H9 (cell line): ENCODE measurements at regions not wholly inside any gene's neighbourhood (a gene's known extent, or its start where the extent isn't known, plus 50 kb on each side); places are given as distances from the start of the nearest gene placed in this dataset.

ENCODE experiments used
- DNase-seq: peaks from one replicate; pipeline ENCODE4 v3.0.0-alpha.2; 2017
- H2AFZ ChIP-seq: one replicate; pipeline ENCODE4 v1.6.1; 2013; ENCODE audit warnings: mild to moderate bottlenecking, low read length, control low read depth, moderate library complexity
- H2AK5ac ChIP-seq: 2 replicates; pipeline ENCODE4 v1.6.1; 2013; ENCODE audit warnings: low read length, control low read depth, mixed read lengths; ENCODE audit not compliant: insufficient read length
- H2BK120ac ChIP-seq: one replicate; pipeline ENCODE4 v1.6.1; 2013; ENCODE audit warnings: low read depth, mild to moderate bottlenecking, low read length, control low read depth, inconsistent platforms; ENCODE audit not compliant: poor library complexity, severe bottlenecking
- H2BK12ac ChIP-seq: 2 replicates; pipeline ENCODE4 v1.6.1; 2013; ENCODE audit warnings: low read length, control low read depth, mixed read lengths, low read depth; ENCODE audit not compliant: insufficient read length
- H2BK15ac ChIP-seq: 2 replicates; pipeline ENCODE4 v1.6.1; 2013; ENCODE audit warnings: low read depth, low read length, control low read depth
- H2BK20ac ChIP-seq: one replicate; pipeline ENCODE4 v1.6.1; 2013; ENCODE audit warnings: low read depth, mild to moderate bottlenecking, low read length, control low read depth, inconsistent platforms; ENCODE audit not compliant: poor library complexity, severe bottlenecking
- H2BK5ac ChIP-seq: 2 replicates; pipeline ENCODE4 v1.6.1; 2013; ENCODE audit warnings: low read length, control low read depth, mixed read lengths; ENCODE audit not compliant: insufficient read length
- H3K14ac ChIP-seq: 2 replicates; pipeline ENCODE4 v1.6.1; 2013; ENCODE audit warnings: low read length, control low read depth; ENCODE audit not compliant: insufficient read depth
- H3K18ac ChIP-seq: 2 replicates; pipeline ENCODE4 v1.6.1; 2013; ENCODE audit warnings: low read depth, mild to moderate bottlenecking, mixed read lengths, low read length, control low read depth; ENCODE audit not compliant: insufficient read length
- H3K23ac ChIP-seq: 2 replicates; pipeline ENCODE4 v1.6.1; 2013; ENCODE audit warnings: low read length, control low read depth, mixed read lengths, low read depth; ENCODE audit not compliant: insufficient read length
- H3K23me2 ChIP-seq: 2 replicates; pipeline ENCODE4 v1.6.1; 2013; ENCODE audit warnings: low read depth, mild to moderate bottlenecking, mixed read lengths, low read length, control low read depth; ENCODE audit not compliant: insufficient read length, poor library complexity, severe bottlenecking
- H3K27ac ChIP-seq: 2 replicates; pipeline ENCODE4 v1.5.1; 2013; ENCODE audit warnings: low read length, control low read depth, mixed read lengths, low read depth; ENCODE audit not compliant: insufficient read length
- H3K27me3 ChIP-seq: 2 replicates; pipeline ENCODE4 v1.6.1; 2013; ENCODE audit warnings: low read length, control low read depth, inconsistent platforms; ENCODE audit not compliant: insufficient read depth
- H3K4ac ChIP-seq: 2 replicates; pipeline ENCODE4 v1.6.1; 2013; ENCODE audit warnings: low read depth, mild to moderate bottlenecking, control low read depth, inconsistent platforms, low read length, moderate library complexity
- H3K4me1 ChIP-seq: 2 replicates; pipeline ENCODE4 v1.6.1; 2013; ENCODE audit warnings: low read length, control low read depth, inconsistent platforms; ENCODE audit not compliant: insufficient read depth
- H3K4me2 ChIP-seq: 2 replicates; pipeline ENCODE4 v1.6.1; 2013; ENCODE audit warnings: low read length, control low read depth, mixed read lengths; ENCODE audit not compliant: insufficient read length, insufficient read depth
- H3K56ac ChIP-seq: 2 replicates; pipeline ENCODE4 v1.6.1; 2013; ENCODE audit warnings: low read depth, mild to moderate bottlenecking, mixed read lengths, low read length, control low read depth; ENCODE audit not compliant: insufficient read length
- H3K79me1 ChIP-seq: 2 replicates; pipeline ENCODE4 v1.6.1; 2013; ENCODE audit warnings: low read depth, mild to moderate bottlenecking, moderate library complexity, low read length, control low read depth, inconsistent platforms; ENCODE audit not compliant: insufficient read depth, poor library complexity, severe bottlenecking
- H3K79me2 ChIP-seq: 2 replicates; pipeline ENCODE4 v1.6.1; 2013; ENCODE audit warnings: low read length, control low read depth, inconsistent platforms; ENCODE audit not compliant: insufficient read depth
- H3K9ac ChIP-seq: 2 replicates; pipeline ENCODE4 v1.6.1; 2013; ENCODE audit warnings: low read length, control low read depth, mixed read lengths; ENCODE audit not compliant: insufficient read length; ENCODE audit errors: extremely low read depth
- H3K9me3 ChIP-seq: one replicate; pipeline ENCODE4 v1.6.1; 2013; ENCODE audit warnings: low read depth, low read length, inconsistent platforms; ENCODE audit not compliant: control insufficient read depth
- H3T11ph ChIP-seq: one replicate; pipeline ENCODE4 v1.6.1; 2013; ENCODE audit warnings: mild to moderate bottlenecking, low read length, control low read depth, inconsistent platforms
- H4K20me1 ChIP-seq: one replicate; pipeline ENCODE4 v1.6.1; 2013; ENCODE audit not compliant: control insufficient read depth, insufficient read length, insufficient read depth
- H4K5ac ChIP-seq: 2 replicates; pipeline ENCODE4 v1.6.1; 2013; ENCODE audit warnings: low read depth, mild to moderate bottlenecking, mixed read lengths, low read length, control low read depth; ENCODE audit not compliant: insufficient read length
- H4K8ac ChIP-seq: replicated peaks from 2 replicates; pipeline ENCODE4 v1.6.1; 2013; ENCODE audit warnings: low read length, control low read depth, mixed read lengths, low read depth; ENCODE audit not compliant: insufficient read length
- H4K91ac ChIP-seq: 2 replicates; pipeline ENCODE4 v1.6.1; 2013; ENCODE audit warnings: low read depth, mild to moderate bottlenecking, moderate library complexity, mixed read lengths, low read length, control low read depth; ENCODE audit not compliant: insufficient read length
- H3K27ac Mint-ChIP-seq, 3 experiments: 2 replicates in 2 of 3; 3 replicates in 1 of 3; pipeline ENCODE4 v1.8.0; 2020 to 2021; ENCODE audit warnings: mixed read lengths in 3 of 3, mild to moderate bottlenecking in 1 of 3, moderate library complexity in 1 of 3
- H3K27me3 Mint-ChIP-seq: 2 replicates; pipeline ENCODE4 v1.8.0; 2021; ENCODE audit warnings: low read depth, mild to moderate bottlenecking, moderate library complexity, mixed read lengths
- H3K36me3 Mint-ChIP-seq, 3 experiments: 2 replicates in 2 of 3; 3 replicates in 1 of 3; pipeline ENCODE4 v1.8.0; 2020 to 2021; ENCODE audit warnings: low read depth in 3 of 3, mixed read lengths in 3 of 3; ENCODE audit not compliant: insufficient read depth in 1 of 3
- H3K4me1 Mint-ChIP-seq, 2 experiments: 2 replicates each; pipeline ENCODE4 v1.8.0; 2020; ENCODE audit warnings: mixed read lengths in 2 of 2
- H3K4me3 Mint-ChIP-seq, 2 experiments: 2 replicates in 1 of 2; 3 replicates in 1 of 2; pipeline ENCODE4 v1.8.0; 2020 to 2021; ENCODE audit warnings: mild to moderate bottlenecking in 2 of 2, mixed read lengths in 2 of 2, moderate library complexity in 1 of 2
- H3K9me3 Mint-ChIP-seq, 2 experiments: 2 replicates in 1 of 2; 3 replicates in 1 of 2; pipeline ENCODE4 v1.8.0; 2020; ENCODE audit warnings: mild to moderate bottlenecking in 2 of 2, mixed read lengths in 2 of 2, moderate library complexity in 1 of 2
- CTCF ChIP-seq: fragments of 200-600 bp; sonication (generic); conservative IDR thresholded peaks from 3 replicates; pipeline ENCODE4 v1.8.0; 2021; ENCODE audit warnings: antibody characterized with exemption, mild to moderate bottlenecking
- WGBS: extraction: QIAGEN DNeasy Blood & Tissue Kit; methylation state at CpG from one replicate; pipeline ENCODE4 v1.1.7; 2013; ENCODE audit warnings: missing lambda C conversion rate, low lambda C conversion rate, mixed read lengths; ENCODE audit not compliant: insufficient read length; ENCODE audit errors: extremely low coverage; 5-methylcytosine and 5-hydroxymethylcytosine counted together

DNA sequence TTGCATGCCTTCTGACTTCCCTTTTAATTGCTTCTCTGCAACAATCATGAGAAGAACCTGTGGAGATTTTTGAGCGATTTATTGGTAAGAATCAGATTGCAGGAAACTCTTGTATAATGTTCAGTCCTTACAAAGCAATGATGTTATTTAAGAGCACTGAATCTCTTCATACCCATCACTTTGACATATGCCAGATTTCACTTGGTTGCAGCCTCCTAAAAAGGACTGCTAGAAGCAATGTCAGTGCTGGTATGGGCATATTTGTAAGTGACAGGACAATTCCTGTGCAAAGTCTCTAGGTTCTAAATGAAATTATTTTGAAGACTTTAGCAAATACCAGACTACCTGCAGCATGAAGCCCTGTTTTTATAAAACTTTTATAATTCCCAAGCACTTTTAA, 2272.7 kb upstream of the WWC1 start:
- no peak overlapping the region for H4K8ac ChIP-seq
- H3K9me3 Mint-ChIP-seq, result no peaks in the 10 kb centered on the region
- H3K4me1 Mint-ChIP-seq, result peaks cover 0 to 12% of the 10 kb centered on the region in 2 experiments; a peak in 2 of 4 replicates

More for the DNA sequence above, 2272.7 kb upstream of the WWC1 start:
- Histone ChIP-seq H3K9ac (no peak overlapping the region), H3K4ac (no peak overlapping the region), H3K23me2 (no peaks in the 10 kb centered on the region), H4K91ac (no peak overlapping the region), H3K79me2 (no peaks in the 10 kb centered on the region), H3T11ph (no peak overlapping the region), H3K27ac (no peak overlapping the region), H2AFZ (no peak overlapping the region), H2AK5ac (no peak overlapping the region), H2BK20ac (no peak overlapping the region), H3K27me3 (no peaks in the 10 kb centered on the region), H3K23ac (no peak overlapping the region), H4K5ac (no peak overlapping the region), H3K4me1 (no peaks in the 10 kb centered on the region), H3K14ac (no peak overlapping the region), H2BK5ac (no peak overlapping the region), H2BK120ac (no peak overlapping the region), H3K56ac (no peak overlapping the region), H4K20me1 (no peaks in the 10 kb centered on the region), H3K4me2 (no peak overlapping the region), H2BK15ac (no peak overlapping the region), H3K9me3 (no peaks in the 10 kb centered on the region), H3K18ac (no peak overlapping the region), H2BK12ac (no peak overlapping the region), H3K79me1 (no peaks in the 10 kb centered on the region)
- Mint-ChIP-seq H3K27ac (no peak overlapping the region), H3K4me3 (no peak overlapping the region), H3K36me3 (no peaks in the 10 kb centered on the region), H3K27me3 (no peaks in the 10 kb centered on the region)
- TF ChIP-seq CTCF, result no peak
- WGBS, result no CpG with 5 or more reads among the region's 1 CpG
- DNase-seq, result no peak
